Esophagus squamous epithelium (tissue), 5 donors: ENCODE measurements at regions not wholly inside any gene's neighbourhood (a gene's known extent, or its start where the extent isn't known, plus 50 kb on each side); places are given as distances from the start of the nearest gene placed in this dataset.

Experiments used
- DNase-seq: peaks from one replicate; lab custom pipeline; 2025; lab: John Stamatoyannopoulos, UW
- H3K27ac ChIP-seq, 4 donors: fragments of 200-600 bp; sonication (generic); one replicate each; pipeline ENCODE4 v1.5.1; 2016 to 2019; ENCODE audit warnings: mild to moderate bottlenecking in 1 of 4
- H3K27me3 ChIP-seq, 4 donors: fragments of 200-600 bp; sonication (generic); 1 replicate in 3 of 4; 2 replicates in 1 of 4; pipeline versions ENCODE4 v1.5.1 to v1.6.0; 2017 to 2021; ENCODE audit warnings: antibody characterized with exemption in 1 of 4
- H3K36me3 ChIP-seq, 3 donors: fragments of 200-600 bp; sonication (generic); one replicate each; pipeline ENCODE4 v1.5.1; 2016 to 2019
- H3K4me1 ChIP-seq, 3 donors: fragments of 200-600 bp; sonication (generic); one replicate each; pipeline ENCODE4 v1.5.1; 2017 to 2019
- H3K4me3 ChIP-seq, 4 donors: fragments of 200-600 bp; sonication (generic); 1 replicate in 3 of 4; 2 replicates in 1 of 4; pipeline ENCODE4 v1.5.1; 2016 to 2019; ENCODE audit warnings: mild to moderate bottlenecking in 2 of 4, moderate library complexity in 1 of 4
- H3K9me3 ChIP-seq, 3 donors: fragments of 200-600 bp; sonication (generic); one replicate each; pipeline ENCODE4 v1.5.1; 2016 to 2019
- POLR2A ChIP-seq, 4 donors: fragments of 450-650 bp; IDR thresholded peaks; one replicate each; pipeline ENCODE4 v1.6.1; 2017; ENCODE audit warnings: antibody characterized with exemption in 4 of 4, mild to moderate bottlenecking in 4 of 4, moderate library complexity in 3 of 4
- WGBS, 2 donors: methylation state at CpG; one replicate each; pipeline ENCODE4 v1.1.5; 2018; 5-methylcytosine and 5-hydroxymethylcytosine counted together
- intact Hi-C: fragments of 100-400 bp; cut with DNase I; formaldehyde crosslinking; loops from one replicate; pipeline ENCODE4 v1.15.0; 2022
- TF ChIP-seq, protein P1 (sequence below), 6 experiments: fragments of 450-650 bp in 4 of 6; fragments of 200-600 bp in 2 of 6; sonication (generic) in 2 of 6; IDR thresholded peaks; one replicate each; pipeline ENCODE4 v1.5.1; 2016 to 2019; ENCODE audit warnings: antibody characterized with exemption in 6 of 6, mild to moderate bottlenecking in 4 of 6, moderate library complexity in 4 of 6
- donor health status: DM: yes; HTN: yes; CAD: no.

DNA sequence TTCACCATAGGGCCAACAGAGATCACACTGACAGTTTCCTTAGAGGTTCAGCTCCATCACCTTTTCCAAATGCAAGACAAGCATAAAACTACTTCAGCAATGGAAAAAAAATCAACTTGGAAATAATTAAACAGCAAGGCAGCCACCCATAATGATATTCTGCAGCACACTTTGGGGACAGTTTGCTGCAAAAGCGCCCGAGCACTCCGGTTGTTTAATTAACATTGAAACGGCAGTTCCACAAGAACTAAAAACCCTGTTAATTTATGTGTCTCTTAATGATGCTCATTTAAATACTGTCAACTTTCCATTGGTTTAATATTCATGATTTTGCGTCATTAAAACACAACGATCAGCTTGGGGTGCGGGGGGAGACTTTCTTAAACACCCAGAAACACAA, 153.2 kb downstream of the ELAVL4 start:
- no peaks in the 10 kb centered on the region for H3K36me3 ChIP-seq
- H3K27me3 ChIP-seq: no peaks in the 10 kb centered on the region
- no peak for TF ChIP-seq POLR2A (IDR thresholded peaks at IDR 0.05)
- TF ChIP-seq, protein P1, sequence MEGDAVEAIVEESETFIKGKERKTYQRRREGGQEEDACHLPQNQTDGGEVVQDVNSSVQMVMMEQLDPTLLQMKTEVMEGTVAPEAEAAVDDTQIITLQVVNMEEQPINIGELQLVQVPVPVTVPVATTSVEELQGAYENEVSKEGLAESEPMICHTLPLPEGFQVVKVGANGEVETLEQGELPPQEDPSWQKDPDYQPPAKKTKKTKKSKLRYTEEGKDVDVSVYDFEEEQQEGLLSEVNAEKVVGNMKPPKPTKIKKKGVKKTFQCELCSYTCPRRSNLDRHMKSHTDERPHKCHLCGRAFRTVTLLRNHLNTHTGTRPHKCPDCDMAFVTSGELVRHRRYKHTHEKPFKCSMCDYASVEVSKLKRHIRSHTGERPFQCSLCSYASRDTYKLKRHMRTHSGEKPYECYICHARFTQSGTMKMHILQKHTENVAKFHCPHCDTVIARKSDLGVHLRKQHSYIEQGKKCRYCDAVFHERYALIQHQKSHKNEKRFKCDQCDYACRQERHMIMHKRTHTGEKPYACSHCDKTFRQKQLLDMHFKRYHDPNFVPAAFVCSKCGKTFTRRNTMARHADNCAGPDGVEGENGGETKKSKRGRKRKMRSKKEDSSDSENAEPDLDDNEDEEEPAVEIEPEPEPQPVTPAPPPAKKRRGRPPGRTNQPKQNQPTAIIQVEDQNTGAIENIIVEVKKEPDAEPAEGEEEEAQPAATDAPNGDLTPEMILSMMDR (IDR thresholded peaks at IDR 0.05): no peak
- H3K9me3 ChIP-seq: no peaks in the 10 kb centered on the region
- no peaks in the 10 kb centered on the region for H3K4me1 ChIP-seq
- no peak for DNase-seq
- 80 to 87% methylated on average over 7 of the region's 7 CpGs for WGBS, 2 donors
- no peak overlapping the region for H3K4me3 ChIP-seq
- intact Hi-C loops: no loop called here
- H3K27ac ChIP-seq: no peak overlapping the region

DNA sequence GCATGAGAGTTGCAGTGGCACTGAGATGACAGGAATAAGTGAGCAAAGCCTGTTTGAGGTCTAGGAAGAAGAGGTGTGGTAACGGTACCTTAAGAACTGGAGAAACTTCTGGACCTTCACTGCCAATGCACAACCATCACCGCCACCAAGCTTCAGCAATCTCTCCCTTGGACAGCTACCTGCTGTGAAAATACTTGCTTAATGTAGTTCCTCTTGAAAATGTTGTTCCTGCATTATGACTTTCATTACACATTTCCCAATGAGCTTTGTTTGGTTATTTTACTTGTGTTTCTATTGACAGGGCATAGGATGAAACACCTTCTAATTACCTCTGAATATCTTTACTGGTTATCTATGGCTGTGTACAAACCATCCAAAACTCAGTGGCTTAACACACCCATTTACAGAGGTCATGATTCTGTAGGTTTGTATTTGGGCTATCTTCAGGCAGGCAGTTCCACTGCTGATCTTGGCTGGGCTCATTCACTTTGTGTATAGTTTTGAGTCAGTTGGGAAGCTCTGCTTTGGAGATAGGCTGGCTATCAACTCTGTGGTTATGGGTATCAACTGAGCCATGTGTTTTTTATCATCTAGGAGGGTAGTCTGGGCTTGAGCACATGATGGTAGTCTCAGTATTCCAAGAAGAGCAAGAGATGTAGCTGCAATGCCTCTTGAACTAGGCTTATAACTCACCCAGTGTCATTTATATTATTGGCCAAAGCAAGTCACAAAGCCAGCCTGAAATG, 149.4 kb downstream of the ELAVL4 start:
- intact Hi-C loops: no loop called here
- Histone ChIP-seq H3K4me3 (no peak overlapping the region), H3K4me1 (no peaks in the 10 kb centered on the region), H3K27ac (no peak overlapping the region), H3K27me3 (no peaks in the 10 kb centered on the region), H3K9me3 (no peaks in the 10 kb centered on the region), H3K36me3 (no peaks in the 10 kb centered on the region)
- DNase-seq: no peak
- 70% methylated on average over 2 of the region's 2 CpGs for WGBS, 2 donors
- TF ChIP-seq POLR2A (IDR thresholded peaks at IDR 0.05): no peak
- TF ChIP-seq, protein P1 (IDR thresholded peaks at IDR 0.05): no peak

DNA sequence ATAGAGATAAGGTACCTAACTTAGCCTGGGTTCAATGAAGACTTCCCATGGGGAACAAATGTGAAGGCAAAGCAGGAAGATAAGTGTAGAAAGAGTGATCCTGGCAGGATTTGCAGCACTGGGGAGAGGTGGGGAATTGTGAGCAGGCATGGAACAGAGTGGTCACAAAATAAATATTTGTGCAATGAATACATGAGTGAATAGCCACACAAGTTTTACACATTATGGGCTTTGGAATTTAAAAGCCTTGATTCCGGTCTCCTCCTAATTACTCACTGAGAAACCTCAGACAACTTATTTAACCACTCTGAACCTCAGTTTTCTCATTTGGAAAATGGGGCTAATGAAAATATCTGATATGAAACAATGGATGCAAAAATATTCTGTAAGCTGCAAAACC, 148.3 kb downstream of the ELAVL4 start:
- 58 to 71% methylated on average over 1 of the region's 1 CpG for WGBS, 2 donors
- Histone ChIP-seq H3K27ac (no peak overlapping the region), H3K4me3 (no peak overlapping the region), H3K9me3 (no peaks in the 10 kb centered on the region), H3K36me3 (no peaks in the 10 kb centered on the region), H3K4me1 (no peaks in the 10 kb centered on the region), H3K27me3 (peaks cover 0 to 5% (median 0%) of the 10 kb centered on the region in 4 donors)
- intact Hi-C loops: no loop called here
- no peak for DNase-seq
- no peak for TF ChIP-seq POLR2A (IDR thresholded peaks at IDR 0.05)
- TF ChIP-seq, protein P1 (IDR thresholded peaks at IDR 0.05): no peak
